Kidney capillary endothelial cell (primary cell): ENCODE measurements at regions not wholly inside any gene's neighbourhood (a gene's known extent, or its start where the extent isn't known, plus 50 kb on each side); places are given as distances from the start of the nearest gene placed in this dataset.

Experiments used
- DNase-seq: peaks from one replicate; pipeline ENCODE4 v3.0.0-alpha.2; 2018; ENCODE audit warnings: low spot score

DNA sequence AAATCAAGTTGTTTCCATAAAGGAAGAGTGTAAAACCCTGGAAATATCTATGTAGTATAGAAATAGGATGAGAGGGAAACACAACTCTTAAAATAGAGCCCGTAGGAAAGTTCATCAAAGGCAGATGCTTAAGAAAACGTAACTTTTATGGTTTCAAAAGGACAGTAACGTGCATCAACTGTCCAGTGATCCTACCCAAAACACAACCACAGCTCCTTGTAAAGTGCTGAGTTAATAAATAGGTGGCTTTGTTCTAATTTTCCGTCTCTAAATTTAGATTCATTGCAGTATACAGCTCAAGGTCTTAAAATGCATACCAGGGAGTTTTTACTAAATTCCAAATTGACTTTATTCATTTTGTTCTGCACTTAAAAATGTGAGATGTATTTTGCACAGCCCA is 282.1 kb upstream of the ID2 start:
- no peak for DNase-seq

DNA sequence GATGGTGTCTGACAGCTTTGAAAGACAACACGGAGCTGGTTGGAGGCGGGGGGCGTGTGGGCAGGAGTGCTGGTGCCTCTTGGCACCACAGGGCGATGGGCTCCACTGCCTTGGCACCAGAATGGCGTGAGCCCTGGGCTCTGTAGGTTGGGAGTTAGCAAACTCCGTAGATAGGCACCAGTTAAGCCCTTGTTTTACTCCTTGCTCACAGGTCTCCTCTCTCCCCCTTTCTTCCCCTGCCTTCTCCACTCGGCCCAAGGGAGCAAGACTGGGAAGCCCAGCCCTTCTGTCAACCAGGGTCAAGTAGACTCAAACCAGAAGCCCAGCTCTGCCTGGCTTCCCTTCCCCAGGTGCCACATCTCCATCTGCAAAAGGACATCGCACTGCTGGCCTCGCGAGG is 281.7 kb upstream of the ID2 start:
- DNase-seq: no peak

DNA sequence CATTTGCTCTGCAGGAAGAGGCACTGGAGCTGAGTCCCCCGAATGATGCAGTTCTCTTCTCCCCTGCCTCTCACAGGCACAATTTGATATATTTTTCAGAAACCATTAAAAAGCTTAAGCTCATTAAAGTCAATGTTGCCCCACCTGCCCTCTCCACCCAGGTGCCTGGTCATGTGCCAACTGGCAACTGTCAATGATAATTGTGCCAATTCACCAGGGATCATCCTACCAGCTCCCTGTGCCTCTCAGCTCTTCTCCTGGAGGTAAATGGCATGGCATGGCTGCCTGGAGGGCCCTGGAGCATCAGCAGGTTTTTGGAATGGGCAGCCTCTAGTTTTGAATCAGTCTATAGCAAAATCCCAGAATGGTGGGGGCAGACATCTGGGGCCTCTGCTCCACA is 279.6 kb upstream of the ID2 start:
- DNase-seq: no peak

DNA sequence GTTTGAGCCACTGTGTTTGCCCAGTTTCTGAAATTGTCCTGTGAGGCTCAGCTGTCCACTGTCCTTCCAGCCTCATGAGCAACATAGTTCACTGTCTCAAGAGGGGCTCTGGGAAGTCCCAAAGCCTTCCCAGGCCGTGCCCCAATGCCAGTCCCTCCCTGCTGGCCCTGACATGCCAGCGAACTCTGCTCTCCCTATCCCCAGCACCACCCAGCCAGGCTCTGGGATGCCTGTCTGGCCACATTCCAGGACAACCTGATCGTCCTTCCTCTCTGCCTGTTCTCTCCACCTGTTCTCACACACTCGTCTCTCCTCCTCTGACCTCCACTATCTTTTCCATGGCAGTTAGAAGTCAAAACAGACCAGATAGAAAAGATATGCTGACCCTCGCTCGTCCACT is 278.0 kb upstream of the ID2 start:
- no peak for DNase-seq

DNA sequence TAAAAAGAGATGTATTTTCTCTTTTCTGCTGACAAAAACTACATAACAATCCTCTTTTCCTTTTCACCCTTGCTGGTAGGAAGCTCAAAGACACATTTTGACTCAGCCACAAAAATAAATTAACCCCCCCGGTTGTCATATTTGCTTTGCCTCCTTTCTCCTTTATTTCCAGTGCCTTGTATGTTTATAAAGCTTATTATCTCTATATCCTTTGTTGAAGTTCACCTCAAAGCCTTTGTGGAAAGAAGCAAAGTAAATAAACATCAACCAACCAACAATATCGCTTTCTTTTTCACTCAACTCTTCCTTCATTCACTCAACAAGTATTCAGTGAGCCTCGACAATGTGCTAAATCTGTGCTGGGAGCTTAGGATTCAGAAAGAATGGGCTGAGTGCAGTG is 276.5 kb upstream of the ID2 start:
- no peak for DNase-seq

DNA sequence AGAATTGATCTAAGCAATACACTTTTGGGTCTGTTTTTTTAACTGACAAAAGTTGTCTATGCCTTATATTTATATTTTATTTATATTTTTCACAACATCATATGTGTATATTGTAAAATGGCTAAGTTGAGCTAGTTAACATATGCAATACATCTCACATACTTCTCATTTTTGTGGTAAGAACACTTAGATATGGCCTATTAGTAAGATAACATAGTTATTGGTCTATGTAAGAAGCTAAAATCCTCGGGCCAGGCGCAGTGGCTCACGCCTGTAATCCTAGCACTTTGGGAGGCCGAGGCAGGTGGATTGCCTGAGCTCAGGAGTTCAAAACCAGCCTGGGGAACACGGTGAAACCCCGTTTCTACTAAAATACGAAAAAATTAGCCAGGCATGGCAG is 275.6 kb upstream of the ID2 start:
- no peak for DNase-seq

DNA sequence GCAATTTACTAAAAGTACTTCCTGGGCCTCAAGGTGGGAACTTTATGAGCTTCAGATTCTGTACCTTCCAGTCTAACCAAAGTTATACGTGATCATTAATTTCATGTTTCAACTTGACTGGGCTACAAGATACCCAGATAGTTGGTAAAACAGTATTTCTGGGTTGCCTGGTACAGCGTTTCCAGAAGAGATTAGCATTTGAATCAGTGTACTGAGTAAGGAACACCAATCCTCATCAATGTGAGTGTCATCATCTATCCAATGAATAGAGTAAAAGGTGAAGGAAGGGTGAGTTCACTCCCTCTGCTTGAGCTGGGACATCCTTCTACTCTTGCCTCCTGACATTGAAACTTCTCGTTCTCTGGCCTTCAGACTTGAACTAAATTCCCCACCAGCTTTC is 274.5 kb upstream of the ID2 start:
- no peak for DNase-seq

DNA sequence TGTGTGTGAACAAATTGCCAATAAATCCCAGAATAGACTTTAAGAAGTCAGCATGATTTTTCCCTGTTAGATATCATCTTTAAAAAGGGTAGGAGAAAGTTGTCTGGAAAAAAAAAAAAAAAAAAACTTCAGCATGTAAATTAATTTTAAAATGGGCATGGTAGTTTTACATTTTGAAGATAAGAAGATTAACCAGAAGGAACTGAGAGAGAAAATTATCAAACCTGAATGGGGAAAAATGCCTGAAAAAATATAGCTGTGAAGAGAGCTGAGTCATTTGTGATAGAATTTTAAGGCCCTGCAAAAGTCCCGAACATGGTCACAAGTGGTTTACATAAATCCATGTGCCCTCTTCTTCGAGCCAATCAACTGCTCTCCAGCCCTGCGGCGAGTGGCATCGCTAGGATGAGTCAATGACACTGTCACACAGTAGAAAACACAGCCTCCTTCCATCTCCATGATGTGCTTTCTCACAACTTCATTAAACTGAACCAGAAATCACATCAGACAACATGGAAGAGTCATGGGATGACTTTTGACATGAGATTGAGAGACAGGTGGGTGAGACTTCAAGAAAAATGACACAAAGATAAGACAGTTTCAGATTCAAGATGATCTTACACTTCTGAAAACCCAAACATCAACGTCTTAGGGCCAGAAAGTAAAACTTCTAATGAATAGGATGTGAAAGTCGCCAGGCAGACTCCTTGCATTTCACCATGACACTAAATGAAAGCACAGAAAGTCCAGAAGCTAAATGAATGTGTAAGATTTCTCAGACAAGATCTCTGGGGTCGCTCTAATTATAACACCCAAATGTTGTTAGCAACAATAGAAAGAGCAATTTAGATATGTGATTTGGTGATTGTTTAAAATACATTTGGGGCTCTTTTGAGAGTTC is 273.0 kb upstream of the ID2 start:
- DNase-seq: no peak

DNA sequence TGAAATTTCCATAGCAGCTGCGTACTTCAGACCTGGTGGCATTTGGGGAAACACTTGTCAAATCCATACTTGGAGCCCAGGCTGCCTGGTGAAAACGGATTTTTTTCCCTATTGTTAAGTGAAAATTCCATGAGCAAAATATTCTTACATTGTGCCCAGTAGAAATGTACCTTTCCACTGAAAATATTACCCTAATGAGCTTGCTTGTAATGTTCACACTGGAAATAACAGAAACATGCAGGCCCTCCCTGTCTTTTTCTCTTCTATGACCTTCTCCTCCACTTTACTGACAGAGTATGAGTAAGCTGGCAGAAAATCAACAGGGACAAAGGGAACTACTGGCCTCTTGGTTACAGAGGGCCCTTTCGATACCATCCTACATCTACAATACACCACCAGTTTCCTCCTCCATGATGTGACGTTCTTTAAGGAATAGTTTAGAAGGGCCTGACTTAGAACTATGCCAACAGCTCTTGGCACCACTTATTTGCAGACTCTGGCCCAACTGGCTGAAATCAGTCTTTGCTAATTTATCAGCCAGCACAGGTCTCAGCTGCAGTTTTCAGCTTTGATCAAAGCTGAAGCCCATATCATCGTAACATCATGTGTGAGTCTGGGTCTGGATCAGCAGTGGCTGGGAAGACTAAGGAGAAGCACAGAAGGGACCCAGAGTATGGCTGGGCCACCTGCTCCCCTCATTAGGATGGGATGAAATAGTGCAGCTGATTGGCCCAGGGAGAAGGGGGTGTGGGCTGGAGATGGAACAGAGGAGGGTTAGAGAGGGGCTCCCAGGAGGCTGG is 272.2 kb upstream of the ID2 start:
- no peak for DNase-seq

DNA sequence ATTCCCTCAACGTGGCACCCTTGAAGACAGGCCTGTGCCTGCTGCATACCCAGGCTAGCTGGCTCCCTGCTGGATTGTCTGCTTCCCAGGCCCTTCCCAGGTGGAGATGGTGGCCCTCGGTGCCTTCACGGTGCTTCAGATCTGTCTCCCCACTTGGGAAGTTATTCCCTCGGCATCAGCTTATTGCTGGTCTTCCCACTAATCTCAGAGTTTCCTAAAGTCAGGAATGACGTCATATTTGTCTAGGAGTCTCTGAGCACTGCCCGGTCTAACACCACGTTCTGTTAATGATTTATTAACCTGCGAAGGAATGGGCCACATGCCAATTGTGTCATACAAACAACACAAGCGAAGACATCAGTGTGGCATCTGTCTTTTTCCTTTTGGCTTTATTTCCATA is 269.8 kb upstream of the ID2 start:
- DNase-seq: no peak

DNA sequence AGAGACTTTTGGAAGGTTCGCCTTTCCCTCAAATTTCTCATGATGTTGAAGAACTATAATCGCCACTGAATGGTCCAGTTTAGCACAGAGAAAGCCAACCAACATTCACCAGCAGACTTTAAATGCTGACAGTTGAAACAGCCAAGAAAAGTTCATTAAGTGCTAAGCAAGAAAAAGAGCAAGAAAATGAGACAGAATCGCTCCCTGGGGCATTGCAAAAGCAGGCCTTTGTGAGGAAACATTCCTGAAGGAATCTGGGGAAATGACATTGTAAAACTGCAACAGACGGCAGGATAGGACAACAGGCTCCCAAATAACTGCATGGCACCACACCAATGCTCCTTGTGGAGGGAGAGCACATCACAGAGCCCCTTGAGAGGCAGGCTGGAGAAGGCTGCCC is 269.3 kb upstream of the ID2 start:
- DNase-seq: no peak

DNA sequence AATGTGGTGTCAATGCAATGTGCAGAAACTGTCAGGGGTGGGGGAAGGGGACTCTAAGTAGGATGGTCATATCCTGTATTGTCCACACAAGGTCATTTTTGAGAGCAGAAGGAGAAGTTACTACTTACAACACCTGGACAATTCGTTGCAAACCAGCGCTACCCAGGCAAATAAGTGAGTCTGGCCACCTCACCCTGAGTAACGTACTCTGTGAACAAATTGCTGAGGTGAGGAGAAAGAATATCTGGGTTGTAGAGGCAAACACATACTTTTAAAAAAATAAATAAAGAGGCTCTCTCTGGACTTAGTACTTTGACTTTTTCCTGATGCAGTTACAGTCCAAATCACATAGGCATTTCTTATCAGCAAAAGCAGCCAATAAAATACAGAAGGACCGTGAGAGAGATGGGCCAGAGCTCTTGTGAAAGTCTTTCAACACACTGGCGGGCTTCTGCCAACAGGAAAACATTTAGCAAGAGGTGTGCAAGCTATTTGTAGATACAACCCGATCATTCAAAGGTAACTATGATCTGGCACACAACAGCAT is 268.2 kb upstream of the ID2 start:
- no peak for DNase-seq

DNA sequence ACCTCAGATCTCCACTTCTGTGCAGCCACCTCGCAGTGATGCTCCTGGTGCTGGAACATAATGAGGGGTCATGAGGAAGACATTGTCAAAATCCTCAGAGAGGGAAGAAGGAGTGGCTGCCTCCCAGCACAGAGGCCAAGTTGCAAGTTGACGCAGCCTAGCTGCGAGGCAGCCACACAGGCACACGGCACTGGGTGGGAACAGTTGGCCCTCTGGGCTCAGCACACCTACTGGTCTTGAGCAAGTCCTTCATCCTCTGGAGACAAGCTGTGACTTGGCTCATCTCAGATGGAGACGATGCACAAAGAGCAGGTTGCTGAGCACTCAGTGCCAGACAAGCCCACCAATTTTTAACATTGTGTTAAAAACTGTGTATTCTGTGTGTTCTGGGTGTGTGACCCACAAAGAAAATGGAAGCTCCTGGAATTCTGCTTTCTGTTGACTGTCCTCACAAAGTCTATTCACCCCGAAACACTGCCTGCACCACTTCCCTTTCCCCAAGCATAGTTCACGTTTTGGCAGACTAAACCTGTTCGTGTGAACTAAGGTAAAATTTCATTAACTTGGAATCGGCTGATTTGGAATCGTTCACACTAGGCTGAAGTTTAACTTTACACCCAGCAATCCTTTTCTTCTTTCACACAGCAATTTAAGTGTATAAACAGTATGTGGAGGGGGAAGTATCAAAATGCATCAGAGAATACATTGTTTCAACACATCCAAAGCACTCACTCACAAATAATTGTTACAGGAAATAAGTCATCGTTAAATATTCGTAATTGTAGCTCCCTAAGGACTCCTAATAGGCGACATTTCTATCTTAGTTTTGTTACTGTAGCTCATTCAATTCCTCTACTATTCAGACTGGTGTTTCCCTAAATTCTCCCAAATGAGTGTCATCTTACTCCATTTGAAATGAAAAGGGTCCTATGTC is 266.6 kb upstream of the ID2 start:
- no peak for DNase-seq

DNA sequence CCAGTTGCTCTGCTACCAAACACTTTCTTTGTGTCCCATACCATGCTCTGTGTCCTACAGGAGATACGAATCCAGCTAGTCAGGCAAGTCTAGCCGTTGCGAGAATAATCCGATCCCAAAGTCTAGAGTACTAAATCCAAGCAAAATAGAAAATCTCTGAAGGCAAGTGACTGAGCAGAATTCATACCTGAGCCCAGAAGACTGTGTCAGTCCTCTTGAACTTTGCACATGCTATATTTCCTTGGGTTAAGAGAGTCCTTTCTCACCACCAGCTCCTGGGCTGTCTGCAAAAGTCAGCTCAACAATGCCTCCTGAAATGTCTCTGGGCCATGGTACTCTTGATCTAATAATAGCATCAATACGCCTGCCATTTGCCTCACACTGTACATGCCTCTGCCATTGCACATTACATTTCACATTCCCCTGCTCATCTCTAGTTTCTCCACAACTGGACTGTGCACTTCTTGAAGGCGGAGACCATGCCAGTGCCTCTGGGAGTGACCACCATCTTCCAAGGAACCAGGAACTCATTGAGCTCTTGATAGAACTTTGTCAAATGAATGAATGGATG is 265.8 kb upstream of the ID2 start:
- DNase-seq: no peak

DNA sequence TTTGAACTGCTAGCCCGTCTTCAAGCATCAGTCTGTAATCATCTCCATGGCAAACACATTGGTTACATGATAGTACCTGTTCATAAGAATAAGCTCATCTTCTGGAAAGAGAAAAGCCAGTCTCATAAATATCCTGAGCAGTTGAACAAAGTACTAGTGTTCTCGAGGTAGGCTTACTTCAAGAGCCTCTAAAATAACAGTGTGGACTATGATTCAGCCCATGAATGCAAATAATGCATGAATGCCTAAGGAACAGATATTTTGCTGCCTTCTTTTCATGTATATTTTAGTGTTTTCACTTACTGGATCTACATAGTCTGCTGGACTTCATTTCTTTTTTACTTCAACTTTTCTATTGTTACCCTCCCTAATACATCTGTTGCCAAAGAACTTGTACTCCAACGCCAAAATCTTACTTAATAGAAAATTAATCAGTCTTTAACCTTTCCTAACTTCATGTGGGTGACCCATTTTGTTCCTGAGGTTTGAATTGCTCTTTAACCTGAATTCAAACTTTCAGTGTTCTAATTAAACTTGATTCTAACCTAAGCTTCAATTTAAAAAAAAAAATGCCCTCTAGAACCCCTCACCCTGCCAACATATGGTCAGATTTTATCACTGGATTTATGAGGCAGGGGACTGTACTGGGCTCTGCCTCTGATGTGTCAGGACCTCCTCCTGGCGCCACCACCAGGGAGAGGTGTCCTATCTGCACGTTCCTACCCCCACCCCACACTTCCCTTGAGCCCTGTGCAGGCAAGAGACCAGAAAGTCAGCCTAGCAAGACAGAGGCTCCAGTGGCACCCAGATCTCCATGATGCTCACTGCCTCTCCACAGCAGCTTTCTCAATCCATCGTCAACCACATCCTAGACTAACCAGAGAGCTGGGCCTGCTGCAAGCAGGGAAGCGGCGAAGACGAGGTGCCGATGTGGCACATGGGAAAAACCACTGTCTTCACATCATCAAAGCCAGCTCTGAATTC is 264.7 kb upstream of the ID2 start:
- no peak for DNase-seq

DNA sequence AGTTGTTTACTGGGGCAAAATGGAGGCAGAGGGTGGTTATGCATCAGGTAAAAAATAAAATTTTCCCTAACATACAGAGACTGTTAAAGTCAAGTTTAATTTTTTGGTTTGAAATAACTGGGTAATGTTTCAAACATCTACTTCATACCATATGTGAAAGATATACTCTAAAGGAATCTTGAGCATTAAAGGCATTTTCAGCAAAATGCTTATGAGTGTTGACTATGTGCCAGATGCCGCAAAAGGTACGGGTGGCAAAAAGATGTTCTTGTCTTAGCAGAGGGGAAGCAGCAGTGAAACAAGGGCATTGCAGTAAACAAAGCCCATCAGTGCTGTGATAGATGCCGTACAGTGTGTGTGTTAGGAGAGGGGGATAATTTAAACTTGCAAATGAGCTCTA is 263.1 kb upstream of the ID2 start:
- DNase-seq: no peak

DNA sequence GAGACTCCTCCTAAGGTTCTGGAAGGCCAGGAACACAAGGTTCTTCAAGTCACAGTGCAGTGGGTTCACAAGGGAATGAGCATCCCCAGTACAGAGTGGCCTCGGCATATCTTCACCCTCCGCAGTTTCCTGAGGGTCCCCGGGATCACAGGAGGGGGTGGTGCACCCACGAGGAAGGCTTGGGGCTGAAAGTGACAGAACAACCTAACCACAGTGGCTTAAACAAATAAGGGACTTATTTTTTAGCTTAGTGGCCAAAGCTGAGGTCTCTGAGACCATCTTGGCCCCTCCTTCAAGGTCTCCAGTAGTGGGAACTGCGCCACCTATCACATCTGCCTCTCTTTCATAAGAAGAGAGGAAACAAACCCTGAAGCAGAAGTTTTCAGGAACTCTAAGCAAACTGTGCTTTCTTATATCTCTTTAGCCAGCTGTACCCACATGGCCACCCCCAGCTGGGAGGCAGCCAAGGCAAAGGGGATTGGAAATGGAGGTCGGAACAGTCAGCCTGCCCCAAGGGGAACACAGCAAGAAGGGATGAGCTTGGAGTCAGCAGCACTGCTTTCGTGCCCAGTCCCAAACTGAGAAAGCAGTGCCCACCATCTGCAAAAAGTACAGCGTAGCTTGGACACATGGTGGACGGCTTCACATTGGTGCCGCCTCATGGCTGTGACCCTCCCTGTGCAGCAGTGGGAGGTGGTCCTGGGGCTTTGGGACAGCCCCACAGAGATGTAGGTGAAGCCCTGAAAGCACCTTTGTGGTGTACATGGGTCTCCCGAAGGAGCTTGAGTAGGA is 260.0 kb upstream of the ID2 start:
- DNase-seq: no peak

DNA sequence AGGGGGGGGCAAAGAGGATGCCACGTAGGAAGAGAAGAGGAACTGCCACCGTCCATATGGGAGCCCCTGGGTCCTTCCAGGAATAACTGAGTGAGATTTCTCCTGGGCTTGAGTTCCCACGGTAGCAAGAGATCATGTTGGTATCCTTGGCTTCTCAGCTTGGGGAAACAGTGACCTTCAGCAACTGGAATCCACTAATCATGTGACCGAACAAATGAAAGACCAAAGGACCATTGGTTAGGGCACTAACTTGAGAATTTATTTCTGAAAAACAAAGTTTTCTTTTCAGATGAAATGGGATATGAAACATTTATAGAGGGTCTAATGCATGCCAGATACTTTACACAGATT is 259.4 kb upstream of the ID2 start:
- no peak for DNase-seq

DNA sequence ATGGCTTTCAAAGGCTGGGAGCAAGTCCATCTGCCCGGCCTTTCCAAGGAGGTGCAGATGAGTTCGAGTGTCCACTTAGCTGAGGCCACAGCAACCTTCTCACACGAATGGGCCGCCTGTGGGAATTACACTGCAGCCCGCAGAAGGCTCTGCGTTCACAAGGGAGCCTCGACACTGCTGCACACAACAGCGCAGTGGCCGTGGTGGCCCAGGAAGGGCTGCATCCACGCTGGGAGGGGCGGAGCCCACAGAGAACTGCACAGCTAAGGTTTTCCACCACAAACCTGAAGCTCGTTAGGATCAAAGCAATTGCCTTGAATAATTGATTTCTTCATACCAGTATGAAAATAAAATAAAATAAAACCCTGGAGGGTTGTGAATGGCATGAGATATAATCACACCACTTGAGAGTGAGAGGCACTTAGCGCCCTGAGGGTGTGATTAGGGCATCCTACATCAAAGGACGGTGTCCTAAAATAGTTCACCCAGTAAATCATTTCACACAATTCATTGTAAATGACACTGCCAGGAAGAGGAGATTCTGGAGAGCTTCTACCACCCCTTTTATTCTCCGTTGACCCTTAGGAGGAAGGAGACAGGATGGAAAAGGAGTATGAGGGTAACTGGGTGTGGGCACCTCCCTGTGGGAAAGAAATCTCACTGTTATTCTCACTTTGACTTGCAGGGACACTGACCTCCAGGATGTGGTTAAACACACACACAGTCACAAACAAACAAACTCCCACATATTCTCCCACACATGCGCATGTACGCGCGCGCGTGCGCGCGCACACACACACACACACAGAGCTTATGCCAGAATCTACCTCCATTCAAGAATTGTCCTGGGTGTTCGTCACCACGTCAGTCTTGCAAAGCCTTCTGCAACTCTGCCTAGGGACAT is 256.6 kb upstream of the ID2 start:
- no peak for DNase-seq
